ENCODE measurements at regions not wholly inside any gene's neighbourhood (a gene's known extent, or its start where the extent isn't known, plus 50 kb on each side); places are given as distances from the start of the nearest gene placed in this dataset.

DNA sequence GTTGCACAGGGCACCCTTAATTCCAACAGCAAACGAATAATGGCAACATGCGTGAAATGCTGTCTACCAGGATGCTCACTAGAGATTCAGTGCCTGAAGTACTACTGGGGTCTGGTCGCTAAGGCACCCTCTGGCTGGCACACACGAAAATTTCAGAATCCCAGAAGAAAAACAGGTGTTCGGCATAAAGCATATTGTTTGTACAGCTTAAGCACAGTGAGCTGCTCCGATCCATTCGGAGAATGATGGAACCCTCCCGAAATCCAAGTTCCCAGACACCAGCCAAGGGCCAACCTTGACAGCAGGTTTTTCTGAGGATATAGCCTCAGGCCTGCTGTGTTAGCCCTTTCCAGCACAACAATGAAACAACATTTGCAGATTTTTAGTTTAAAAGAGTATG lies 61.4 kb upstream of the ALDH1B1 start:
- H3K9ac ChIP-seq (ENCODE audit: insufficient read depth, low read length) = no peak overlapping the region
- no peak overlapping the region for H3K4me3 ChIP-seq (replicated peaks in 1 of 4; ENCODE audit: control extremely low read depth in 1 of 4, insufficient read depth in 1 of 4, low read depth in 3 of 4, low read length in 4 of 4)
- H3K9me3 ChIP-seq (ENCODE audit: control insufficient read depth, insufficient read depth, low read depth, low read length) = no peaks in the 10 kb centered on the region
- H2AFZ ChIP-seq (ENCODE audit: low read length) = no peak overlapping the region
- no peak overlapping the region for H3K27ac ChIP-seq (ENCODE audit: insufficient read depth, low read length)
- H3K36me3 ChIP-seq (ENCODE audit: control insufficient read depth, insufficient read depth, low read length) = no peaks in the 10 kb centered on the region
- DNase-seq (ENCODE audit: low read depth in 2 of 2) = no peak
- H3K27me3 ChIP-seq (ENCODE audit: control insufficient read depth, insufficient read depth, low read length) = peaks cover 4% of the 10 kb centered on the region
- no peaks in the 10 kb centered on the region for H4K20me1 ChIP-seq (ENCODE audit: control insufficient read depth, extremely low read depth, insufficient read depth, low read length)
- H3K4me2 ChIP-seq (ENCODE audit: extremely low read depth, insufficient read depth, low read length) = no peak overlapping the region
- H3K79me2 ChIP-seq (ENCODE audit: control insufficient read depth, insufficient read depth, low read length) = no peaks in the 10 kb centered on the region
- H3K4me1 ChIP-seq (ENCODE audit: control insufficient read depth, extremely low read depth, insufficient read depth, low read length) = no peaks in the 10 kb centered on the region
- TF ChIP-seq, protein P1, sequence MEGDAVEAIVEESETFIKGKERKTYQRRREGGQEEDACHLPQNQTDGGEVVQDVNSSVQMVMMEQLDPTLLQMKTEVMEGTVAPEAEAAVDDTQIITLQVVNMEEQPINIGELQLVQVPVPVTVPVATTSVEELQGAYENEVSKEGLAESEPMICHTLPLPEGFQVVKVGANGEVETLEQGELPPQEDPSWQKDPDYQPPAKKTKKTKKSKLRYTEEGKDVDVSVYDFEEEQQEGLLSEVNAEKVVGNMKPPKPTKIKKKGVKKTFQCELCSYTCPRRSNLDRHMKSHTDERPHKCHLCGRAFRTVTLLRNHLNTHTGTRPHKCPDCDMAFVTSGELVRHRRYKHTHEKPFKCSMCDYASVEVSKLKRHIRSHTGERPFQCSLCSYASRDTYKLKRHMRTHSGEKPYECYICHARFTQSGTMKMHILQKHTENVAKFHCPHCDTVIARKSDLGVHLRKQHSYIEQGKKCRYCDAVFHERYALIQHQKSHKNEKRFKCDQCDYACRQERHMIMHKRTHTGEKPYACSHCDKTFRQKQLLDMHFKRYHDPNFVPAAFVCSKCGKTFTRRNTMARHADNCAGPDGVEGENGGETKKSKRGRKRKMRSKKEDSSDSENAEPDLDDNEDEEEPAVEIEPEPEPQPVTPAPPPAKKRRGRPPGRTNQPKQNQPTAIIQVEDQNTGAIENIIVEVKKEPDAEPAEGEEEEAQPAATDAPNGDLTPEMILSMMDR (conservative IDR thresholded peaks at IDR 0.05 in 1 of 2, IDR thresholded peaks at IDR 0.05 in 1 of 2; ENCODE audit: low read depth in 1 of 2, low read length in 2 of 2) = no peak
- no peak for TF ChIP-seq EZH2 (IDR thresholded peaks at IDR 0.05; ENCODE audit: low read length, missing control alignments)

DNA sequence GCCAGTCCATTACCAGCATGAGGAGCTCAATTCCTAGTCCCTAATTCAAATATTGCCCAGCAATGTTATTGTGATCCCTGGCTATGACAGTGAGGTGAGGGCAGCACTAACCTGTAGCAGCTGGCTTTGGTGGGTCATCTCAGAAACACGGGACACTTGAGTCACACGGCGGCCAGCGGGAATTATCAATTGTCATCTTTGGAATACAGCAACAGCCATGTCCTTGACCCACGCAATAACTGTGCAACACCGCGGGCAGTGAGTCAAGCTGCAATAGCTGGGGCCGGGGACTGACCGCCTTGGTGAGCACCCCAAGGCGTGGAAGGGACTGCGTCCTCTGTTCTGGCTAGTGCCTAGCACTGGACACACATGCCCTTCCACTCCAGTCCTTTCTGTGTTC lies 62.5 kb upstream of the ALDH1B1 start:
- H3K9me3 ChIP-seq (ENCODE audit: control insufficient read depth, insufficient read depth, low read depth, low read length) = no peaks in the 10 kb centered on the region
- no peak for TF ChIP-seq EZH2 (IDR thresholded peaks at IDR 0.05; ENCODE audit: low read length, missing control alignments)
- TF ChIP-seq, protein P1 (conservative IDR thresholded peaks at IDR 0.05 in 1 of 2, IDR thresholded peaks at IDR 0.05 in 1 of 2; ENCODE audit: low read depth in 1 of 2, low read length in 2 of 2) = no peak
- peaks cover 2% of the 10 kb centered on the region for H3K27me3 ChIP-seq (ENCODE audit: control insufficient read depth, insufficient read depth, low read length)
- DNase-seq (ENCODE audit: low read depth in 2 of 2) = no peak
- H3K9ac ChIP-seq (ENCODE audit: insufficient read depth, low read length) = no peak overlapping the region
- no peaks in the 10 kb centered on the region for H3K4me1 ChIP-seq (ENCODE audit: control insufficient read depth, extremely low read depth, insufficient read depth, low read length)
- no peak overlapping the region for H2AFZ ChIP-seq (ENCODE audit: low read length)
- no peak overlapping the region for H3K27ac ChIP-seq (ENCODE audit: insufficient read depth, low read length)
- H3K4me2 ChIP-seq (ENCODE audit: extremely low read depth, insufficient read depth, low read length) = no peak overlapping the region
- no peaks in the 10 kb centered on the region for H3K36me3 ChIP-seq (ENCODE audit: control insufficient read depth, insufficient read depth, low read length)
- no peaks in the 10 kb centered on the region for H3K79me2 ChIP-seq (ENCODE audit: control insufficient read depth, insufficient read depth, low read length)
- H3K4me3 ChIP-seq (replicated peaks in 1 of 4; ENCODE audit: control extremely low read depth in 1 of 4, insufficient read depth in 1 of 4, low read depth in 3 of 4, low read length in 4 of 4) = no peak overlapping the region
- no peaks in the 10 kb centered on the region for H4K20me1 ChIP-seq (ENCODE audit: control insufficient read depth, extremely low read depth, insufficient read depth, low read length)

DNA sequence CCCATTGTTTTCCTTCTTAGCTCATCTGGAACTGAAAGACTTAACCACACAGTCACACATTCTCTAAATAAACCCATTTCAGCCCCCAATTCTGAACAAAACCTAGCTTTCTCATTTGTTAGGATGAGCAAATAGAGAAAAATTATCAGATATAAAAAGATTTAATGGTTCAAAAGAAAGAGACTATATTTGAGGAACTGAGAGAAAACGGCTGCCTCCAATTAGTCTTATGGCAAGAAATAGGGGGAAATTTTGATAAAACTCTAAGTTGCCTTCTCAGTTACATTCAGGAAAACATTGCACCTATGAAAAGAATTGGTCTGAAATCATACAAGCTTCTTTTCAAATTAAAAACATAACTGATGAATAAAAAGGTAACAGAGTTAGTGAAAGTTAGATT lies 63.7 kb upstream of the ALDH1B1 start:
- no peak for DNase-seq (ENCODE audit: low read depth in 2 of 2)
- H3K79me2 ChIP-seq (ENCODE audit: control insufficient read depth, insufficient read depth, low read length) = no peaks in the 10 kb centered on the region
- peaks cover 2% of the 10 kb centered on the region for H3K27me3 ChIP-seq (ENCODE audit: control insufficient read depth, insufficient read depth, low read length)
- no peak overlapping the region for H3K4me2 ChIP-seq (ENCODE audit: extremely low read depth, insufficient read depth, low read length)
- no peaks in the 10 kb centered on the region for H3K9me3 ChIP-seq (ENCODE audit: control insufficient read depth, insufficient read depth, low read depth, low read length)
- TF ChIP-seq, protein P1 (conservative IDR thresholded peaks at IDR 0.05 in 1 of 2, IDR thresholded peaks at IDR 0.05 in 1 of 2; ENCODE audit: low read depth in 1 of 2, low read length in 2 of 2) = no peak
- no peak for TF ChIP-seq EZH2 (IDR thresholded peaks at IDR 0.05; ENCODE audit: low read length, missing control alignments)
- H3K27ac ChIP-seq (ENCODE audit: insufficient read depth, low read length) = no peak overlapping the region
- no peaks in the 10 kb centered on the region for H4K20me1 ChIP-seq (ENCODE audit: control insufficient read depth, extremely low read depth, insufficient read depth, low read length)
- no peak overlapping the region for H2AFZ ChIP-seq (ENCODE audit: low read length)
- H3K9ac ChIP-seq (ENCODE audit: insufficient read depth, low read length) = no peak overlapping the region
- no peak overlapping the region for H3K4me3 ChIP-seq (replicated peaks in 1 of 4; ENCODE audit: control extremely low read depth in 1 of 4, insufficient read depth in 1 of 4, low read depth in 3 of 4, low read length in 4 of 4)
- H3K4me1 ChIP-seq (ENCODE audit: control insufficient read depth, extremely low read depth, insufficient read depth, low read length) = no peaks in the 10 kb centered on the region
- H3K36me3 ChIP-seq (ENCODE audit: control insufficient read depth, insufficient read depth, low read length) = no peaks in the 10 kb centered on the region
